ENCODE measurements at regions not wholly inside any gene's neighbourhood (a gene's known extent, or its start where the extent isn't known, plus 50 kb on each side); places are given as distances from the start of the nearest gene placed in this dataset.

- no peak for DNase-seq
Measured at GRCh38 chr3:135645541-135645940, 320.0 kb upstream of the PPP2R3A start.

GRCh38 chr3:135646873-135647272 is 318.7 kb upstream of the PPP2R3A start:
- DNase-seq = no peak

- DNase-seq = no peak
Measured at GRCh38 chr3:135649361-135649760, 316.2 kb upstream of the PPP2R3A start.

GRCh38 chr3:135650309-135650708 is 315.2 kb upstream of the PPP2R3A start:
- DNase-seq = no peak

GRCh38 chr3:135652388-135652787 is 313.1 kb upstream of the PPP2R3A start:
- no peak for DNase-seq

- DNase-seq = no peak
Measured at GRCh38 chr3:135655328-135655727, 310.2 kb upstream of the PPP2R3A start.

- peak; percentile 0 to 3 for DNase-seq
Measured at GRCh38 chr3:135658451-135658850, 307.1 kb upstream of the PPP2R3A start.

GRCh38 chr3:135667061-135667460 is 298.5 kb upstream of the PPP2R3A start:
- no peak for DNase-seq

GRCh38 chr3:135674508-135674907 is 291.0 kb upstream of the PPP2R3A start:
- DNase-seq = no peak

- DNase-seq = no peak
Measured at GRCh38 chr3:135678386-135678785, 287.1 kb upstream of the PPP2R3A start.

- DNase-seq = no peak
Measured at GRCh38 chr3:135688003-135688402, 277.5 kb upstream of the PPP2R3A start.

GRCh38 chr3:135690664-135691063 is 274.9 kb upstream of the PPP2R3A start:
- DNase-seq = no peak

- no peak for DNase-seq
Measured at GRCh38 chr3:135691240-135691639, 274.3 kb upstream of the PPP2R3A start.

GRCh38 chr3:135694142-135694541 is 271.4 kb upstream of the PPP2R3A start:
- no peak for DNase-seq

- DNase-seq = no peak
Measured at GRCh38 chr3:135699741-135700140, 265.8 kb upstream of the PPP2R3A start.

- no peak for DNase-seq
Measured at GRCh38 chr3:135706758-135707375, 258.7 kb upstream of the PPP2R3A start.

- DNase-seq = no peak
Measured at GRCh38 chr3:135719449-135719848, 246.1 kb upstream of the PPP2R3A start.

GRCh38 chr3:135728007-135728721 is 237.4 kb upstream of the PPP2R3A start:
- no peak for DNase-seq

- DNase-seq = peak in 1 of 2 experiments; percentile 0
Measured at GRCh38 chr3:135731546-135731945, 234.0 kb upstream of the PPP2R3A start.

GRCh38 chr3:135736740-135737139 is 228.8 kb upstream of the PPP2R3A start:
- peak in 1 of 2 experiments; percentile 22 for DNase-seq

- no peak for DNase-seq
Measured at GRCh38 chr3:135739779-135740178, 225.7 kb upstream of the PPP2R3A start.

GRCh38 chr3:135740211-135740610 is 225.3 kb upstream of the PPP2R3A start:
- no peak for DNase-seq

GRCh38 chr3:135740751-135741150 is 224.8 kb upstream of the PPP2R3A start:
- no peak for DNase-seq

- DNase-seq = no peak
Measured at GRCh38 chr3:135751991-135752390, 213.5 kb upstream of the PPP2R3A start.

- DNase-seq = no peak
Measured at GRCh38 chr3:135752851-135753250, 212.7 kb upstream of the PPP2R3A start.
